Neural cell (in vitro differentiated cells): ENCODE measurements at regions not wholly inside any gene's neighbourhood (a gene's known extent, or its start where the extent isn't known, plus 50 kb on each side); places are given as distances from the start of the nearest gene placed in this dataset.

Source experiments
- CTCF ChIP-seq: fragments of 450-650 bp; IDR thresholded peaks from 2 replicates; pipeline ENCODE4 v1.5.1; 2014; ENCODE audit warnings: antibody characterized with exemption, mild to moderate bottlenecking, moderate library complexity; ENCODE audit not compliant: poor library complexity, severe bottlenecking
- MXI1 ChIP-seq: fragments of 450-650 bp; conservative IDR thresholded peaks from 2 replicates; pipeline ENCODE4 v1.6.1; 2014; ENCODE audit warnings: antibody characterized with exemption, mild to moderate bottlenecking; ENCODE audit not compliant: poor library complexity, severe bottlenecking
- POLR2AphosphoS5 ChIP-seq: IDR thresholded peaks from 2 replicates; pipeline ENCODE4 v1.6.1; 2012
- SMC3 ChIP-seq: fragments of 450-650 bp; conservative IDR thresholded peaks from 2 replicates; pipeline ENCODE4 v1.6.1; 2014; ENCODE audit warnings: antibody characterized with exemption, mild to moderate bottlenecking, moderate library complexity; ENCODE audit not compliant: poor library complexity
- TAF1 ChIP-seq: IDR thresholded peaks from 2 replicates; pipeline ENCODE4 v1.6.1; 2012; ENCODE audit warnings: low read depth

GRCh38 chr13:79851318-79851717, 370.4 kb downstream of the NDFIP2 start:
- no peak for TF ChIP-seq CTCF
- no peak for TF ChIP-seq POLR2AphosphoS5
- no peak for TF ChIP-seq TAF1
- no peak for TF ChIP-seq SMC3
- no peak for TF ChIP-seq MXI1
